GM21825 (cell line): ENCODE measurements at regions not wholly inside any gene's neighbourhood (a gene's known extent, or its start where the extent isn't known, plus 50 kb on each side); places are given as distances from the start of the nearest gene placed in this dataset.

Experiments used
- ATAC-seq: cut with Tn5 transposase; IDR thresholded peaks from one replicate; pipeline ENCODE4 v1.9.1; 2021; ENCODE audit warnings: mild to moderate bottlenecking, moderate library complexity; ENCODE audit not compliant: unreplicated experiment

DNA sequence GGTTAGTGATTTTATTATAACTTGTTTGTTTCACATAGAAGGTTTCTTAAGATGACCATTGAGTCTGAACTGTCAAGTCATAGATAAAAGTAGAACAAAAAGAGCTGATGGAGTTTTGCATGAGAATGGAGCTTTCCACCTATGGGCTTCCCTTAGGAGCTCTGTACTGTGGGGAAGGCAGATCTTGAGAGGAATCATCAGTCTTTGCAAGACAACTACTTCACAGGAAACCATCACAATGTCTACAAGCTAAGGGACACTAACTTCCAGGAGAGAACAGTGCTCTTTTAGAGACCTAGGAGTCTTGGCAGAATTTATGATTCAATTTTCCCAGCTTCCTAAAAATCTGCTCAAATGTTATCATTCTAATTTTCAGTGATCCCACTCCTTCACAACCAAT, 78.2 kb downstream of the FBXO5 start:
- no peak for ATAC-seq

DNA sequence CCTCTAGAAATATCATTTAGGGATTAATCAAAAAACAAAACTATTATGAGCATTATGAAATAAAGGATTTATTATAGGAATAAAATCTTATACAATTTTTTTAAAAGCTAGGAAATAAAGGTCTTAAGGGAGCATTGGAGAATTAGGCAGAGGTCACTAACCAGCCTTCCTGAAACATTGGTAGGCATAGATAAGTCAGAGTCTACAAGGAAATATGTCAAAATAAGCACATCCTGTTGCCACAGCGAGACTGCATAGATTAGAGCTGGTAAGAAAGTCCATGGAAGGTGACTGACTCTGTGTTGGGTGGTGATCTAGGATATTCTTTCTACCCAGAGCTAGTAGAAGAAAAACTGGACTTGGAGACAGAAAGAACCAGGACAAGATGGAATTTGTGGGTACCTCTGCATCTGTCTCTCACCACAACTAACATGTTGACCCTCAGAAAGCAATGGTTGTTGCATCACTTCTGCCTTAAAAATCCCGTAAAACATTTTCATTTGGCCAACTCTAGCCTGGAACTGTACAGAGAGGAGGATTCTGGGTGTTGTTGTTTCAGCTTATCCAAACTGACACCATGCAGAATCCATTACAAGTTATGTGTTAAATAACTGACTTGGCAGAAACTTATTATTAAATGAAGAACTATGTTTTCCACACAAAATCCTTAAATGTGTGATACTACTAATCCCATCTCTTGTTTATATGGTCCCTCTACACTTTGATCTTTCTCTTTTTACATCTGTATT, 77.1 kb downstream of the FBXO5 start:
- no peak for ATAC-seq

DNA sequence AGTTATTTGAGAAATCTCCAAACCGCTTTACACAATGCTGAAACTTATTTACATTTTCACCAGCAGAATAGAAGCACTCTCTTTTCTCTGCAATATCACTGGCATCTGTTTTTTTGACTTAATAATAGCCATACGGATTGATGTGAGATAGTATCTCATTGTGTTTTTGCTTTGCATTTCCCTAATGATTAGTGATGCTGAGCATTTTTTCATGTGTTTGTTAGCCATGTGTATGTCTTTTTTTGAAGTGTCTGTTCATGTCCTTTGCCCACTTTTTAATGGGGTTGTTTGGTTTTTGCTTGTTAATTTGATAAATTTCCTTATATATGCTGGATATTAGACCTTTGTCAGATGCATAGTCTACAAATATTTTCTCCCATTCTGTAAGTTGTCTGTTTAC, 73.6 kb downstream of the FBXO5 start:
- no peak for ATAC-seq

DNA sequence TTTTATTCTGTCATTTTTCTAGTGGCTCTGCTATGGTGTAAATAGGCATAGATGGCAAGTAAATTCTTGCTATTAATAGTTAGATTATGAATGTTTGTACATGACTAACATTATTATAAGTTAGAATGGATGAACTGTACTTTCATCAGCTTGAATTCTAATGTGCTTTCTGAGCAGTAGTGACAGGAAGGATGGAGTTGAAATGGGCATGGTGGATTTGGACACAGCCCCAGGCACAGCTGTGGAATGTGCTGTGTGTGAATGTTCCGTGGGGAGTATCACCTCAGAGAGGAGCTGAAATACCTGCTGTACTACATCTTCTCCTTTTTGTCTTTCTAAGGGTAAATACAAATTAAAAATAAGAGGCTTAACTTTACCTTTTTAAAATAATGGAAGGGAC, 66.8 kb downstream of the FBXO5 start:
- no peak for ATAC-seq

DNA sequence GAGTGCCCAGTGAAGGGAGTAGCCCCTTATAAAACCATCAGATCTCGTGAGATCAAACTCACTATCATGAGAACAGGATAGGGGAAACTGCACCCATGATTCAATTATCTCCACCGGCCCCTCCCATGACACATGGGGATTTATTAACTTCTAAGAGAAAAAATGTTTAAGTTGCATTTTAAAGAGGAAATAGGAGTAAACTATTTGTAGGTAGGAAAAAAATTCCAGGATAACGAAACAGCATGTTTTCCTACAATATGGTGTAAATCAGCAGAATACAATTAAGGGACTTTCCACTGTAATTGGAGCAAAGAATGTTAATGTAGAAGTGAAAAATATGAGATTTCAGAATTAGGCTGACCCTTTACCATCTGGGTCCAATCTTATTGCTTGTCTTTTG, 63.9 kb downstream of the FBXO5 start:
- ATAC-seq = no peak

DNA sequence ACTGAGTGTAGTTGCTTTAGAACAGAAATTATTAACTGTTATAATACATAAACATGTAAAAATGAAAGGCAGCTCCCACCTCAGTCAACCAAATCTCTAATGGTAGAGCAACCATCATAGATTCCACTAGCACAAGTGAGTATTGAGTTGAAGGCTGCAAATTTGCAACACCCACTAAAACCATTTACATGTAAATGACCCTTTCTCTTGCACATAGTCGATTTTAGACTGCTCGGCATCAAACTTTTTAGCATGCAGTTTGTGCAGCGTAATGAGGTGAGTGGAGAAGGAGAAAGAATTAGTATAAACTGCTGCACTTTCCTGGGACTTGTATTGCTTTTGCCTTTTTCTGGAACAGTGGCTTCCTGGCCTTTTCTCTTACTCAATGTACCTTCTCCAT, 62.8 kb downstream of the FBXO5 start:
- ATAC-seq = no peak
